GF-D8 (cell line): ENCODE measurements at regions not wholly inside any gene's neighbourhood (a gene's known extent, or its start where the extent isn't known, plus 50 kb on each side); places are given as distances from the start of the nearest gene placed in this dataset.
"Not testable (repeated sequence)": the region's sequence is repeated elsewhere in the genome, so short reads cannot be mapped to it uniquely, and the experiment has no call there.

ENCODE experiments used
- DNase-seq: peaks from one replicate; lab custom pipeline; 2025; lab: John Stamatoyannopoulos, UW

DNA sequence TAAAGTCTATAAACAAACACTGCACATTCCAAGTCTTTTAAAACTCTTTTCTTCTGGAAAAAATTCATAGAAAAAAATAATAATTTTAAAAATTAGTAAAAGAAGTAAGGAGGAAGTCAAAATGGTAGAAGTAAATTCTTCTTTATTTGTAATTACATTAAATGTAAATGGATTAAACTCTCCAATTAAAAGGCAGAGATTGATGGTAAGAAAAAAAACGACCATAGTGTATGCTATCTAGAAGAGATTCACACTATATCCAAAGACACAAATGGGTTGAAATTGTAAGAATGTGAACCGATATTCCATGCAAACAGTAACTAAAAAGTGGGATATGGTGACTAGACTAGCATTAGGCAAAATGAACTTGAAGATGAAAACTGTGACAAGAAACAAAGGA, 1196.1 kb upstream of the CDH2 start:
- DNase-seq, result no peak

GRCh38 chr18:29361843-29362242, 1184.9 kb upstream of the CDH2 start:
- no peak for DNase-seq

DNA sequence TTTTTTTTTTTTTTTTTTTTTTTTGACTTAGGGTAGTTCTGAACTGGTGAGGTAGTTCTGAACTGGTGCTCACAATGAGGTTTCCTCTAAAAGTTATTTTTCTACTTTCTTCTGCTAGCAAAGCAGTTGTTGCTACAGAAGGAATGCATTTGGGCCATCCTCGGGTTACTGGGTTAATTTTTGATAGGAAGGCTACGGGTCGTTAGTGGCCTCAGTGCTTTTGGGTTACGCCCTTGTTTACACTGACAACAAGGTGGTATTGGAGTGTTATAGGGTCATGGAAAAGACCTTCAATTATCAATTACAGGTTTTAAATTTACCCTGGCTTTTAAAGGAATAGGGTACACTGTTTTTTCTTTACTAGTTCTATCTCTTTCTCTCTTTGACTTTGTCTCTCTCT, 1183.7 kb upstream of the CDH2 start:
- DNase-seq, result not testable (repeated sequence)

GRCh38 chr18:29359222-29359621, 1182.3 kb upstream of the CDH2 start:
- DNase-seq, result not testable (repeated sequence)

- no peak for DNase-seq
These were observed 1174.2 kb upstream of the CDH2 start for GRCh38 chr18:29351171-29351570.

GRCh38 chr18:29328932-29329331, 1152.0 kb upstream of the CDH2 start:
- DNase-seq, result no peak

- no peak for DNase-seq
These were observed 1149.3 kb upstream of the CDH2 start for GRCh38 chr18:29326214-29326613.

DNA sequence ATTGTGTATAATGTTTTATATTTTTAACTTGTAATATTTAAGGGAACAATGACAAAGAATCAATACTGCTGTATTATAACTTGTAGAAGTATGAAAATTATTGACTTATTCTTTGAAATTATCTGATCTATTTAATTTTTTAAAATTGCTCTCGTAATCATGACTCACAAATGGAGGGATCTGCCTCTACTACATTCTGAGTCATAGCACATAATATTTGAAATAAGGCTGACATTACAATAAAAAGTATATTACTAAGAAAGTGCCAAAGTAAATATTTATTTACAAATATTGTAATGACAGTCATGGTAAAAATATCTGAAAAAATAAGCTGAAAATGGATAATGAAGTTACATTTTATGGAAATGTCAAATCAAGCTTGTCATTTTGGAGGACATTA, 1144.6 kb upstream of the CDH2 start:
- DNase-seq, result no peak

GRCh38 chr18:29313312-29313711, 1136.4 kb upstream of the CDH2 start:
- no peak for DNase-seq

GRCh38 chr18:29311580-29311979, 1134.7 kb upstream of the CDH2 start:
- no peak for DNase-seq

- DNase-seq, result no peak
These were observed 1132.4 kb upstream of the CDH2 start for GRCh38 chr18:29309366-29309765.

GRCh38 chr18:29307982-29308381, 1131.1 kb upstream of the CDH2 start:
- DNase-seq, result no peak

DNA sequence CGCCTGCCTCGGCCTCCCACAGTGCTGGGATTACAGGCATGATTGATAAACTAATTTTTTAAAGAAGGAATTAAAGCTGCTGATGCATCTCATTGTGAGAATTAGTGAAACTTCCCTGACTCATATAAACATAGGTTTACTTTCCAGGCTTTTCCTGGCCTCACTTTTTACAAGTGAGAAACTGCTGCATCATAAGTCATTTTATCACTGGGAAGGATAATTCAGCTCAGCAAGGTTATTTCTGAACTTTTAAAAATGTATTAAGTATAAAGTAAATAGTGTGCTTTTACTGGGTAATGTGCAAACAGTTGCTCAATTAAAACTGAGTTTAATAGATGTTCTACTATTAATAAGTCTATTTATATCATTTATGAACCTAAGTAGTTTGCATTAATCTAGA, 1130.3 kb upstream of the CDH2 start:
- DNase-seq, result no peak

- no peak for DNase-seq
These were observed 1128.6 kb upstream of the CDH2 start for GRCh38 chr18:29305516-29305915.

DNA sequence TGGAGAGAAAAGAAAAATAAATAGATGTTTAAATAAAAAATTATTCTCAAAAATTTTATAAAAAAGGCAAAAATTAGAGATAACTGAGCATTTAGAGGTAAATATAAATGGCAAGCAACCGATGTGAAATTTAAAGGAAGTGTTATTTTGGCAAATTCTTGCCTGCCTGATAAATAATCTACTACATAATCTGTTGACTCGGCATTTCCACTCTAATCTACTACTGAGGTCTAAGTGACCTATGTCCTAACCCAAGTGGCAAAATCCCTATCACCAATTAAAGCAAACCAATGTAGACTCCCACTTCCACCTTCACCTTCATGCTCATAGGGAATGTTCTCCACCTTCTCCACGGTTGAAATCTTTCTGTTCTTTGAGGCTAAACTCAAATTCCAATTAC, 1124.1 kb upstream of the CDH2 start:
- DNase-seq, result no peak

DNA sequence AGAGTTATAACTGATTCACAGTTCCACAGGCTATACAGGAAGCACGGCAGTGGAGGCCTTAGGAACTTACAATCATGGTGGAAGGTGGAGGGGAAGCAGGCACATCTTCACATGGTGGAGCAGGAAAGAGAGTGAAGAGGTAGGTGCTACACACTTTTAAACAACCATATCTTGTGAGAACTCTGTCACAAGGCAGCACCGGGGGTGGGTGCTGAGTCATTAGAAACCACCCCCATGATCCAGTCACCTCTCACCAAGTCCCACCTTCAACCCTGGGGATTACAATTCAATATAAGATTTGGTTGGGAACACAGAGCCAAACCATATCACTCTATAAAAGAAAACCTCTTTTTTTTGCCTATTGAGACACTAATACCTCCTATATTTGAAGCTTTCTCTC, 1108.5 kb upstream of the CDH2 start:
- no peak for DNase-seq

GRCh38 chr18:29271501-29271900, 1094.6 kb upstream of the CDH2 start:
- no peak for DNase-seq

GRCh38 chr18:29259838-29260237, 1082.9 kb upstream of the CDH2 start:
- DNase-seq, result no peak

DNA sequence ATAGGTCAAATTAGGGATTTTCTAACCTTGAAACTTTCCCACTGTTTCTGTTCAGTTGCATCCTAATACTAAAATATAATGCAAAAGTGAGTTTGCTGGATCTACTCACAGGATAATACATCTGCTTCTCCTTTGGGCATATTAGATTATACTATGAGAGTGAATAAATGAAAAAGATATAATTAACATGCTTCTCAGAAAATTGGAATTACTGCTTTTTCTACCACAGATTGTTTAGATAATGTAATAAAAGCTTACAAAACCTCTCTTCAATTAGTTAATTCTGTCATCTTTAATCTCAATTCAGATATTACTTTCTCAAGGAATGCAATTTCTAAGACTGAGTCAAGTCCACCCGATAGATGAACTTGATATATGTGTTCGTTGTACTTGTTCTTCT, 1077.2 kb upstream of the CDH2 start:
- no peak for DNase-seq

- DNase-seq, result no peak
These were observed 1074.8 kb upstream of the CDH2 start for GRCh38 chr18:29251681-29252080.

DNA sequence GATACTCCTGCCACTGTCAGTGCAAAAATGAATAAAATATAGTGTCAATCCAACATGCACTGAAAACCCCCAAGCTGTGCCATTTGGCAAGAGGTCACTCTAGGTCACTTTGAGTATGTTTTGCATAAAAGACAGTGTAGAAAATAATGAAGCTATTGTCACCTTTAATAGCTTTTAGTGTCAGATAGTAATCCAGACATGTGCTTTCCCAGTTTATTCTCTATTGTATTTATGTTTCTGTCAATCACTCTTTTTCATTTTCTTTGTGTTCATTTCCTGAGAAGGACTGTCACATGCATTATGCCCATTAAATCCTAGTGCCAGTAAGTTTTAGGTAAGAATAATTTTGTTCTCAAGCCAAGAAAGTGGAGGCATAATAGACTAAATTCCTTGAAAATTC, 1073.9 kb upstream of the CDH2 start:
- DNase-seq, result no peak

GRCh38 chr18:29250259-29250658, 1073.3 kb upstream of the CDH2 start:
- DNase-seq, result no peak

- no peak for DNase-seq
These were observed 1071.9 kb upstream of the CDH2 start for GRCh38 chr18:29248805-29249204.

- DNase-seq, result no peak
These were observed 1064.3 kb upstream of the CDH2 start for GRCh38 chr18:29241199-29241598.

DNA sequence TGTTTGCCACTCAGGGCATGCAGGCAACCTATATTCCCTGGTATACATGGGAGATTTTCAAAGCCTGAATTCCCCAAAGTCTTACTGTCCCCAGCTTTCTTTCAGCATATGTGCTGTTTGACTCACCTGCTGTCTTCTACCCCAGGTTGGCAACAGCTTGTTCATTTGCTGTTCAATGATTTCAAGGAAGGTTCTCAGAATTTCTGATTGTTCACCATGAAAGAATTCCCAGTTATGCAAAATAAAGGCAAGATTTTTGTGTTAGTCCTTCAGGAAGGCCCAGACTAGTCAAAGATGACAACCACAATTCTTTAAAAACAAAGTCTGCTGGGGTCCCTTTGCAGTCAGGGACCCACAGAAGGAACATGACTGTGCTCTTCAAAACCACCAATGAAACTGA, 1057.8 kb upstream of the CDH2 start:
- no peak for DNase-seq
